ENCODE measurements at regions not wholly inside any gene's neighbourhood (a gene's known extent, or its start where the extent isn't known, plus 50 kb on each side); places are given as distances from the start of the nearest gene placed in this dataset.

- TF ChIP-seq CTCF (IDR thresholded peaks at IDR 0.05; ENCODE audit: low read length): no peak
- no peak for TF ChIP-seq EZH2 (IDR thresholded peaks at IDR 0.05; ENCODE audit: borderline replicate concordance, low read length)
Measured at GRCh38 chr10:130741901-130742855, 569.3 kb downstream of the TCERG1L start.
